Activated CD8-positive, alpha-beta T cell treated with anti-CD3 and anti-CD28 coated beads for 36 hours (primary cell): ENCODE measurements at regions not wholly inside any gene's neighbourhood (a gene's known extent, or its start where the extent isn't known, plus 50 kb on each side); places are given as distances from the start of the nearest gene placed in this dataset.

ENCODE experiments used
- ATAC-seq: fragments of 200-7000 bp; cut with Tn5 transposase; one replicate; pipeline ENCODE4 v1.10.0; 2021; ENCODE audit warnings: mild to moderate bottlenecking, moderate library complexity
- CTCF ChIA-PET: fragments of 350-600 bp; sonication (Branson Sonifier 250); formaldehyde crosslinking; loops from one replicate; lab custom pipeline; 2021; ENCODE audit warnings: antibody characterized with exemption; lab: Charles Lee
- POLR2A ChIA-PET: fragments of 350-600 bp; sonication (Branson Sonifier 250); formaldehyde crosslinking; loops from one replicate; lab custom pipeline; 2021; ENCODE audit warnings: antibody characterized with exemption; lab: Charles Lee
- DNase-seq: peaks from one replicate; pipeline ENCODE4 v3.0.0-alpha.2; 2020
- H3K27ac Mint-ChIP-seq: one replicate; pipeline ENCODE4 v1.8.0; 2021; ENCODE audit warnings: mild to moderate bottlenecking, mixed read lengths
- H3K27me3 Mint-ChIP-seq: one replicate; pipeline ENCODE4 v1.8.0; 2021; ENCODE audit warnings: mixed read lengths
- H3K36me3 Mint-ChIP-seq: one replicate; pipeline ENCODE4 v1.8.0; 2021; ENCODE audit warnings: low read depth, mixed read lengths
- H3K4me1 Mint-ChIP-seq: one replicate; pipeline ENCODE4 v1.8.0; 2021; ENCODE audit warnings: low read depth, mixed read lengths
- H3K4me3 Mint-ChIP-seq: one replicate; pipeline ENCODE4 v1.8.0; 2021; ENCODE audit warnings: mild to moderate bottlenecking, moderate library complexity, mixed read lengths
- H3K9me3 Mint-ChIP-seq: one replicate; pipeline ENCODE4 v1.8.0; 2021; ENCODE audit warnings: mixed read lengths
- intact Hi-C: fragments of 100-400 bp; cut with micrococcal nuclease; formaldehyde crosslinking; loops from one replicate; pipeline ENCODE4 v1.10.0; 2022
- TF ChIP-seq, protein P1 (sequence below): fragments of 200-600 bp; IDR thresholded peaks from one replicate; pipeline ENCODE4 v1.8.0; 2022; ENCODE audit warnings: antibody characterized with exemption, mild to moderate bottlenecking

DNA sequence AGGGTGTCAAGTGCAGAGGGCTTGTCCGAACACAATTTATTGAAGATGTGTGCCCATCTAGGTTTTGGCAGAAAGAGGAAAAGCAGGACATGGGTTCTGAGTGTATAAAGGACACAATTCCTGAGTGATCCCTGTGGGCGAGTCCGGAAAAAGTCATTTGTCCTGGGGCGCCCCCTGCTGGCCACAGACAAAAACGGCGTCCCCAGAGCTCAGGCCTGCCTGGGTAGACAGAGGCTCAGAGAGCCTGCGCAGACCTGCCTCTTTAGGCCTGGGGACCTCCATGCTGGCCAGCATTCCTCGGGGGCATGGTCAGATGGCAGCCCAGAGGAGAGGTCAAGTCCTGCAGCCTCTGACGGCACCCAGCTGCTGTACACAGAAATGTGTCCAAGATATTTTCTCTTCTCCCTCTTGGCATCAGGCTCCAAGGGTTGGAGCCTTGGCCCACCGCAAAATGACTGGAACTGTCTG lies 65.5 kb upstream of the LRP8 start:
- no peak overlapping the region for H3K27ac Mint-ChIP-seq

DNA sequence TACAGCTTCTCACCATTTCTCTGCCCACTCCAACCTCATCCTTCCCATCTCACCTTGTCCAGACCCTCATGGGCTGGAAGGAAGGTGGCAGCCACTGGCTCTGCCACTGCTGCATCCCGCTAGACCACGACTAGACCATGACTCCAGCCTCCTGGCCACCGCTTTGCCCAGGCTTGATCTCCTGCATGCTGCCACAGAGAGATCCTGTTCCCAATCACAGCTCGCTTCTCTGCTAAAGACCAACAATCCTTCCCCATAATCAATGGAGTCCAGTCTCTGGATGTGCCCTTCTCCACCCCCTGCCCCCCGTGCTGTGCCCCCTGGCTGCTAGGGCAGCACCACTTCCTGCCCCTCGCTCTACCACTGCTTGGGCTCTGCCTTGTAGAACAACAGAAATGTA lies 64.9 kb upstream of the DMRTB1 start:
- Mint-ChIP-seq H3K36me3 (no peaks in the 10 kb centered on the region), H3K4me1 (no peaks in the 10 kb centered on the region), H3K9me3 (no peaks in the 10 kb centered on the region), H3K27me3 (no peaks in the 10 kb centered on the region), H3K27ac (no peak overlapping the region), H3K4me3 (no peak overlapping the region)
- TF ChIP-seq, protein P1, sequence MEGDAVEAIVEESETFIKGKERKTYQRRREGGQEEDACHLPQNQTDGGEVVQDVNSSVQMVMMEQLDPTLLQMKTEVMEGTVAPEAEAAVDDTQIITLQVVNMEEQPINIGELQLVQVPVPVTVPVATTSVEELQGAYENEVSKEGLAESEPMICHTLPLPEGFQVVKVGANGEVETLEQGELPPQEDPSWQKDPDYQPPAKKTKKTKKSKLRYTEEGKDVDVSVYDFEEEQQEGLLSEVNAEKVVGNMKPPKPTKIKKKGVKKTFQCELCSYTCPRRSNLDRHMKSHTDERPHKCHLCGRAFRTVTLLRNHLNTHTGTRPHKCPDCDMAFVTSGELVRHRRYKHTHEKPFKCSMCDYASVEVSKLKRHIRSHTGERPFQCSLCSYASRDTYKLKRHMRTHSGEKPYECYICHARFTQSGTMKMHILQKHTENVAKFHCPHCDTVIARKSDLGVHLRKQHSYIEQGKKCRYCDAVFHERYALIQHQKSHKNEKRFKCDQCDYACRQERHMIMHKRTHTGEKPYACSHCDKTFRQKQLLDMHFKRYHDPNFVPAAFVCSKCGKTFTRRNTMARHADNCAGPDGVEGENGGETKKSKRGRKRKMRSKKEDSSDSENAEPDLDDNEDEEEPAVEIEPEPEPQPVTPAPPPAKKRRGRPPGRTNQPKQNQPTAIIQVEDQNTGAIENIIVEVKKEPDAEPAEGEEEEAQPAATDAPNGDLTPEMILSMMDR: no peak
- ChIA-PET POLR2A (interaction anchor here (0.5 to 1.7 kb wide), 2 partner anchors 19 to 57 kb away, joined by 3 to 8 read pairs; no protein-coding TSS in a partner anchor), CTCF (interaction anchor here (1.1 to 12.0 kb wide), 6 partner anchors 12 to 126 kb away, joined by 3 to 111 read pairs (median 8); no protein-coding TSS in a partner anchor)
- intact Hi-C loops: loop anchor here (5.0 kb wide), 1 partner anchor 67 kb away; the partner anchor contains the start of gene LRP8
- ATAC-seq (no peak), DNase-seq (no peak)

More for the DNA sequence above, 65.5 kb upstream of the LRP8 start:
- Mint-ChIP-seq H3K27me3 (no peaks in the 10 kb centered on the region), H3K4me3 (no peak overlapping the region), H3K9me3 (no peaks in the 10 kb centered on the region), H3K4me1 (no peaks in the 10 kb centered on the region), H3K36me3 (no peaks in the 10 kb centered on the region)
- ChIA-PET POLR2A (interaction anchor here (0.8 to 0.9 kb wide), 2 partner anchors 57 to 67 kb away, joined by 3 read pairs; no protein-coding TSS in a partner anchor), CTCF (interaction anchor here (0.6 to 12.0 kb wide), 37 partner anchors 13 to 155 kb away, joined by 3 to 111 read pairs (median 4); partner anchors contain the start of gene MAGOH)
- TF ChIP-seq, protein P1: peak; percentile 95
- peak; percentile 74 for DNase-seq
- intact Hi-C loops: loop anchor here (2.0 to 5.0 kb wide), 2 partner anchors 66 to 115 kb away; partner anchors contain the start of gene LRP8
- ATAC-seq: peak; percentile 92

GRCh38 chr1:53395671-53396215 lies 63.5 kb upstream of the DMRTB1 start:
- no peaks in the 10 kb centered on the region for H3K4me1 Mint-ChIP-seq
- no peaks in the 10 kb centered on the region for H3K27me3 Mint-ChIP-seq
- ChIA-PET CTCF (interaction anchor here (4.2 to 12.0 kb wide), 2 partner anchors 10 to 117 kb away, joined by 60 to 111 read pairs; no protein-coding TSS in a partner anchor), POLR2A (interaction anchor here (0.8 to 1.7 kb wide), 3 partner anchors 17 to 127 kb away, joined by 3 to 8 read pairs (median 4); partner anchors contain the start of gene LRP8)
- TF ChIP-seq, protein P1: no peak
- H3K9me3 Mint-ChIP-seq: no peaks in the 10 kb centered on the region
- ATAC-seq (no peak), DNase-seq (no peak)
- H3K27ac Mint-ChIP-seq: no peak overlapping the region
- H3K36me3 Mint-ChIP-seq: no peaks in the 10 kb centered on the region
- no peak overlapping the region for H3K4me3 Mint-ChIP-seq
- intact Hi-C loops: no loop called here

- H3K9me3 Mint-ChIP-seq: no peaks in the 10 kb centered on the region
- no peak for ATAC-seq
- no peaks in the 10 kb centered on the region for H3K4me1 Mint-ChIP-seq
- no peaks in the 10 kb centered on the region for H3K36me3 Mint-ChIP-seq
- H3K27ac Mint-ChIP-seq: no peak overlapping the region
- H3K4me3 Mint-ChIP-seq: no peak overlapping the region
- CTCF ChIA-PET: interaction anchor here (0.9 to 12.0 kb wide), 2 partner anchors 16 to 118 kb away, joined by 3 to 111 read pairs; no protein-coding TSS in a partner anchor
- TF ChIP-seq, protein P1: no peak
- no peaks in the 10 kb centered on the region for H3K27me3 Mint-ChIP-seq
- POLR2A ChIA-PET: interaction anchor here (0.6 to 1.6 kb wide), 2 partner anchors 69 to 140 kb away, joined by 3 to 4 read pairs; partner anchors contain the start of gene LRP8
- no peak for DNase-seq
- intact Hi-C loops: no loop called here
Observed at GRCh38 chr1:53396573-53397268, 62.5 kb upstream of the DMRTB1 start.
